GM23248 (cell line): ENCODE measurements at regions not wholly inside any gene's neighbourhood (a gene's known extent, or its start where the extent isn't known, plus 50 kb on each side); places are given as distances from the start of the nearest gene placed in this dataset.

ENCODE experiments used
- EZH2 ChIP-seq: fragments of 200-600 bp; sonication (generic); IDR thresholded peaks from 2 replicates; pipeline ENCODE4 v1.6.1; 2018; ENCODE audit warnings: antibody characterized with exemption, mild to moderate bottlenecking; ENCODE audit not compliant: insufficient read depth, poor library complexity, severe bottlenecking
- EZH2phosphoT487 ChIP-seq: fragments of 200-600 bp; sonication (generic); IDR thresholded peaks from 2 replicates; pipeline ENCODE4 v1.6.1; 2018; ENCODE audit warnings: antibody characterized with exemption, moderate library complexity, mild to moderate bottlenecking, low read depth; ENCODE audit not compliant: insufficient read depth

GRCh38 chr3:43169987-43170386 is 64.1 kb upstream of the POMGNT2 start:
- TF ChIP-seq EZH2 (no peak), EZH2phosphoT487 (no peak)
